H1 (cell line): ENCODE measurements at regions not wholly inside any gene's neighbourhood (a gene's known extent, or its start where the extent isn't known, plus 50 kb on each side); places are given as distances from the start of the nearest gene placed in this dataset.

Experiments used
- CTCF ChIA-PET: fragments of 300-600 bp; sonication (Branson Sonifier 250); formaldehyde crosslinking; loops from one replicate; lab custom pipeline; 2021; ENCODE audit not compliant: partially characterized antibody; lab: Charles Lee
- POLR2A ChIA-PET: fragments of 300-600 bp; sonication (Branson Sonifier 250); formaldehyde crosslinking; loops from one replicate; lab custom pipeline; 2021; ENCODE audit warnings: inconsistent platforms; ENCODE audit not compliant: partially characterized antibody; lab: Charles Lee
- DNase-seq, 2 experiments: peaks; one replicate each; pipeline versions ENCODE4 v3.0.0 to v3.0.0-alpha.2; 2010 to 2022; ENCODE audit warnings: low spot score in 2 of 2, low read depth in 1 of 2, mixed read lengths in 1 of 2
- FAIRE-seq: peaks from 2 replicates; lab custom pipeline; 2011; peaks lifted over from hg19 to GRCh38; lab: Jason Lieb, UNC
- H2AFZ ChIP-seq: 2 replicates; pipeline ENCODE4 v1.8.1; 2012; ENCODE audit warnings: low read length, inconsistent platforms
- H2AK5ac ChIP-seq: 2 replicates; pipeline ENCODE4 v1.6.1; 2013; ENCODE audit warnings: low read depth, low read length
- H2BK120ac ChIP-seq: replicated peaks from 2 replicates; pipeline ENCODE3; 2013; ENCODE audit warnings: low read depth, low read length, inconsistent platforms
- H2BK12ac ChIP-seq: 2 replicates; pipeline ENCODE4 v1.6.1; 2013; ENCODE audit warnings: low read depth, low read length
- H2BK15ac ChIP-seq: 2 replicates; pipeline ENCODE4 v1.6.1; 2013; ENCODE audit warnings: low read length
- H2BK20ac ChIP-seq: 2 replicates; pipeline ENCODE4 v1.6.1; 2013; ENCODE audit warnings: low read length
- H2BK5ac ChIP-seq: 2 replicates; pipeline ENCODE4 v1.6.1; 2013; ENCODE audit warnings: low read depth, low read length
- H3K14ac ChIP-seq: 2 replicates; pipeline ENCODE4 v1.6.1; 2013; ENCODE audit warnings: inconsistent platforms; ENCODE audit not compliant: insufficient read length
- H3K18ac ChIP-seq: 2 replicates; pipeline ENCODE4 v1.6.1; 2013; ENCODE audit warnings: low read length; ENCODE audit errors: extremely low read depth
- H3K23ac ChIP-seq: 2 replicates; pipeline ENCODE4 v1.6.1; 2013; ENCODE audit warnings: inconsistent platforms; ENCODE audit not compliant: insufficient read length
- H3K23me2 ChIP-seq: 2 replicates; pipeline ENCODE4 v1.6.1; 2013; ENCODE audit warnings: low read depth, low read length
- H3K27ac ChIP-seq: 2 replicates; pipeline ENCODE4 v1.6.1; 2011; ENCODE audit warnings: low read depth, low read length, inconsistent platforms
- H3K27me3 ChIP-seq, 4 experiments: replicated peaks in 1 of 4; 1 replicate in 1 of 4; 2 replicates in 3 of 4; pipeline versions ENCODE4 v1.6.1 to v1.8.1; 2011 to 2013; ENCODE audit warnings: low read length in 3 of 4, mild to moderate bottlenecking in 3 of 4, inconsistent platforms in 2 of 4, mixed read lengths in 2 of 4, moderate library complexity in 1 of 4; ENCODE audit not compliant: control insufficient read depth in 3 of 4, insufficient read depth in 3 of 4; ENCODE audit errors: extremely low read depth in 1 of 4
- H3K36me3 ChIP-seq, 4 experiments: 2 replicates each; pipeline versions ENCODE4 v1.6.1 to v1.8.1; 2011 to 2013; ENCODE audit warnings: mild to moderate bottlenecking in 4 of 4, low read length in 3 of 4, moderate library complexity in 2 of 4, control low read depth in 1 of 4, inconsistent platforms in 1 of 4; ENCODE audit not compliant: insufficient read depth in 4 of 4, control insufficient read depth in 2 of 4
- H3K4ac ChIP-seq: replicated peaks from 2 replicates; pipeline ENCODE3; 2013; ENCODE audit warnings: low read length, low read depth, mixed read lengths, inconsistent platforms; ENCODE audit not compliant: insufficient read length
- H3K4me1 ChIP-seq, 4 experiments: replicated peaks in 1 of 4; 1 replicate in 1 of 4; 2 replicates in 3 of 4; pipeline versions ENCODE4 v1.6.1 to v1.8.1; 2011 to 2013; ENCODE audit warnings: low read length in 3 of 4, inconsistent platforms in 2 of 4, mixed read lengths in 1 of 4; ENCODE audit not compliant: insufficient read depth in 4 of 4, control insufficient read depth in 3 of 4
- H3K4me2 ChIP-seq, 2 experiments: 2 replicates each; pipeline versions ENCODE4 v1.6.1 to v1.8.1; 2011 to 2013; ENCODE audit warnings: low read depth in 2 of 2, low read length in 2 of 2, control low read depth in 1 of 2, inconsistent platforms in 1 of 2, mild to moderate bottlenecking in 1 of 2; ENCODE audit not compliant: insufficient read depth in 1 of 2
- H3K4me3 ChIP-seq, 4 experiments: fragments of 200-600, 300-600 bp in 1 of 4; sonication (generic), shearing (Covaris generic), sonication (Bioruptor Twin) in 1 of 4; 2 replicates each; pipeline versions ENCODE4 v1.5.1 to v1.8.1; 2011 to 2016; ENCODE audit warnings: low read length in 4 of 4, low read depth in 3 of 4, control low read depth in 2 of 4, inconsistent platforms in 2 of 4, mild to moderate bottlenecking in 2 of 4, mixed read lengths in 1 of 4, moderate library complexity in 1 of 4; ENCODE audit not compliant: insufficient read depth in 2 of 4; ENCODE audit errors: extremely low read depth in 1 of 4
- H3K56ac ChIP-seq: replicated peaks from 2 replicates; pipeline ENCODE3; 2013; ENCODE audit warnings: low read depth, mild to moderate bottlenecking, mixed read lengths, low read length, inconsistent platforms; ENCODE audit not compliant: insufficient read length
- H3K79me1 ChIP-seq: 2 replicates; pipeline ENCODE4 v1.6.1; 2013; ENCODE audit warnings: low read depth, low read length, control low read depth
- H3K79me2 ChIP-seq, 2 experiments: 2 replicates each; pipeline versions ENCODE4 v1.6.1 to v1.8.1; 2012 to 2013; ENCODE audit warnings: low read length in 2 of 2, mild to moderate bottlenecking in 2 of 2, inconsistent platforms in 1 of 2; ENCODE audit not compliant: insufficient read depth in 2 of 2, control insufficient read depth in 1 of 2
- H3K9ac ChIP-seq, 4 experiments: replicated peaks in 1 of 4; 1 replicate in 1 of 4; 2 replicates in 3 of 4; pipeline versions ENCODE4 v1.6.1 to v1.8.1; 2011 to 2013; ENCODE audit warnings: low read depth in 3 of 4, low read length in 3 of 4, control low read depth in 2 of 4, mild to moderate bottlenecking in 2 of 4, moderate library complexity in 2 of 4, inconsistent platforms in 1 of 4; ENCODE audit errors: extremely low read depth in 1 of 4
- H3K9me3 ChIP-seq, 2 experiments: 2 replicates each; pipeline versions ENCODE4 v1.6.1 to v1.8.1; 2012 to 2013; ENCODE audit warnings: mild to moderate bottlenecking in 2 of 2, moderate library complexity in 2 of 2, control low read depth in 1 of 2, inconsistent platforms in 1 of 2, low read depth in 1 of 2, low read length in 1 of 2, mixed read lengths in 1 of 2; ENCODE audit not compliant: insufficient read depth in 2 of 2
- H4K20me1 ChIP-seq, 2 experiments: replicated peaks in 1 of 2; 2 replicates each; pipeline versions ENCODE3 to v1.8.1; 2011 to 2013; ENCODE audit warnings: inconsistent platforms in 2 of 2, low read length in 2 of 2, mild to moderate bottlenecking in 1 of 2; ENCODE audit not compliant: insufficient read depth in 2 of 2, control insufficient read depth in 1 of 2
- H4K5ac ChIP-seq: 2 replicates; pipeline ENCODE4 v1.6.1; 2013; ENCODE audit warnings: low read length, low read depth, mixed read lengths, inconsistent platforms; ENCODE audit not compliant: insufficient read length
- H4K8ac ChIP-seq: 2 replicates; pipeline ENCODE4 v1.8.0; 2013; ENCODE audit warnings: mild to moderate bottlenecking, moderate library complexity, low read length, inconsistent platforms; ENCODE audit not compliant: insufficient read depth; ENCODE audit errors: extremely low read depth
- H4K91ac ChIP-seq: replicated peaks from 2 replicates; pipeline ENCODE3; 2013; ENCODE audit warnings: low read length, mixed read lengths, inconsistent platforms; ENCODE audit not compliant: insufficient read length
- POLR2A ChIP-seq, 2 experiments: IDR thresholded peaks; 1 replicate in 1 of 2; 2 replicates in 1 of 2; pipeline ENCODE4 v1.6.1; 2011; ENCODE audit warnings: low read depth in 2 of 2, low read length in 2 of 2, mild to moderate bottlenecking in 2 of 2; ENCODE audit errors: control extremely low read depth in 1 of 2
- POLR2AphosphoS5 ChIP-seq: IDR thresholded peaks from 2 replicates; pipeline ENCODE4 v1.6.1; 2011; ENCODE audit warnings: low read depth, low read length
- RXRA ChIP-seq: IDR thresholded peaks from 2 replicates; pipeline ENCODE4 v1.6.1; 2011; ENCODE audit warnings: low read depth, mild to moderate bottlenecking, low read length, moderate library complexity; ENCODE audit not compliant: insufficient read depth
- TEAD4 ChIP-seq: IDR thresholded peaks from 2 replicates; pipeline ENCODE4 v1.6.1; 2012; ENCODE audit warnings: low read depth, low read length, inconsistent platforms, mixed read lengths
- WGBS, 2 experiments: shearing (Covaris generic) in 1 of 2; methylation state at CpG; one replicate each; pipeline versions ENCODE4 v1.1.6 to v1.1.7; 2013 to 2015; ENCODE audit warnings: low lambda C conversion rate in 2 of 2, mixed read lengths in 2 of 2, inconsistent platforms in 1 of 2, low coverage in 1 of 2, missing lambda C conversion rate in 1 of 2; ENCODE audit not compliant: insufficient replicate concordance in 2 of 2, insufficient coverage in 1 of 2, insufficient read length in 1 of 2; ENCODE audit errors: extremely low coverage in 1 of 2, missing lambda C conversion rate in 1 of 2; 5-methylcytosine and 5-hydroxymethylcytosine counted together
- TF ChIP-seq, protein P1 (sequence below): IDR thresholded peaks from 2 replicates; pipeline ENCODE4 v1.6.1; 2012; ENCODE audit warnings: low read length, inconsistent platforms

DNA sequence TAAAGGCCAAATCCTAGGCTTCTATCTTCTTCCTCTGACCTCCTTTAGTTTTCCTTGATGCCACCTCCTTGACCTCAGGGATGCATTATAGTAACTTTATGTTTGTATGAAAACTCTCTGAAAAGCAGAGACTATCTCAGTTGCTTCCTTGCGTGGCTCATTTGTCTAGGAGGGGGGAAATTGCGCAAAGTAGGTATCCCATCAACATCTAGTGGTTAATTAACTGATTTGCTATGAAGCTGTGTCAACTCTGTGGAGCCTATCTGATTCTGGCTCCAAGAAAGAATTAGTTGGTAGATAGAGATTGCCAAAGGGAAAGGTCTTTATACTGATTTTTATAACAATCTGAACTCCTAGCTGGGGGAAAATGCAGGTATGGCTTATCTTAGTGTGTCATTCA, 82.1 kb upstream of the FRY start:
- Histone ChIP-seq H3K36me3 (no peaks in the 10 kb centered on the region), H3K9me3 (no peaks in the 10 kb centered on the region), H2BK12ac (no peak overlapping the region), H3K9ac (no peak overlapping the region), H3K4ac (no peak overlapping the region), H4K8ac (no peak overlapping the region), H3K23ac (no peak overlapping the region), H2BK20ac (no peak overlapping the region), H2AK5ac (no peak overlapping the region), H3K23me2 (no peaks in the 10 kb centered on the region), H3K18ac (no peak overlapping the region), H4K91ac (no peak overlapping the region), H3K27ac (no peak overlapping the region), H3K27me3 (no peaks in the 10 kb centered on the region), H2BK120ac (no peak overlapping the region), H2BK15ac (no peak overlapping the region), H4K20me1 (no peaks in the 10 kb centered on the region), H2BK5ac (no peak overlapping the region), H4K5ac (no peak overlapping the region), H2AFZ (no peak overlapping the region), H3K4me3 (no peak overlapping the region), H3K4me2 (no peak overlapping the region), H3K14ac (no peak overlapping the region), H3K4me1 (peaks cover 0 to 2% (median 0%) of the 10 kb centered on the region in 4 experiments; a peak in 2 of 7 replicates), H3K79me1 (no peaks in the 10 kb centered on the region), H3K79me2 (no peaks in the 10 kb centered on the region), H3K56ac (no peak overlapping the region)
- DNase-seq (no peak), FAIRE-seq (no peak)
- ChIA-PET CTCF (no interaction called here), POLR2A (no interaction called here)
- WGBS, 2 experiments: 97% methylated on average over 2 of the region's 2 CpGs; no CpG with 5 or more reads in 1 of the 2 experiments
- TF ChIP-seq RXRA (no peak), POLR2A (IDR thresholded peaks at IDR 0.05; ENCODE audit: control extremely low read depth in 1 of 2, low read depth in 2 of 2, low read length in 2 of 2) (no peak), POLR2AphosphoS5 (no peak), TEAD4 (no peak)
- TF ChIP-seq, protein P1, sequence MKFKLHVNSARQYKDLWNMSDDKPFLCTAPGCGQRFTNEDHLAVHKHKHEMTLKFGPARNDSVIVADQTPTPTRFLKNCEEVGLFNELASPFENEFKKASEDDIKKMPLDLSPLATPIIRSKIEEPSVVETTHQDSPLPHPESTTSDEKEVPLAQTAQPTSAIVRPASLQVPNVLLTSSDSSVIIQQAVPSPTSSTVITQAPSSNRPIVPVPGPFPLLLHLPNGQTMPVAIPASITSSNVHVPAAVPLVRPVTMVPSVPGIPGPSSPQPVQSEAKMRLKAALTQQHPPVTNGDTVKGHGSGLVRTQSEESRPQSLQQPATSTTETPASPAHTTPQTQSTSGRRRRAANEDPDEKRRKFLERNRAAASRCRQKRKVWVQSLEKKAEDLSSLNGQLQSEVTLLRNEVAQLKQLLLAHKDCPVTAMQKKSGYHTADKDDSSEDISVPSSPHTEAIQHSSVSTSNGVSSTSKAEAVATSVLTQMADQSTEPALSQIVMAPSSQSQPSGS: no peak
